Frontal cortex (tissue), 3 donors: ENCODE measurements at regions not wholly inside any gene's neighbourhood (a gene's known extent, or its start where the extent isn't known, plus 50 kb on each side); places are given as distances from the start of the nearest gene placed in this dataset.

Source experiments
- DNase-seq, 2 donors: peaks; one replicate each; pipeline ENCODE4 v3.0.0; 2012; ENCODE audit warnings: low spot score in 2 of 2
- FAIRE-seq: peaks from 2 replicates; lab custom pipeline; 2012; peaks lifted over from hg19 to GRCh38; lab: Jason Lieb, UNC
- donor health status: control.
- donor health status: control.
- donor health status: control.

DNA sequence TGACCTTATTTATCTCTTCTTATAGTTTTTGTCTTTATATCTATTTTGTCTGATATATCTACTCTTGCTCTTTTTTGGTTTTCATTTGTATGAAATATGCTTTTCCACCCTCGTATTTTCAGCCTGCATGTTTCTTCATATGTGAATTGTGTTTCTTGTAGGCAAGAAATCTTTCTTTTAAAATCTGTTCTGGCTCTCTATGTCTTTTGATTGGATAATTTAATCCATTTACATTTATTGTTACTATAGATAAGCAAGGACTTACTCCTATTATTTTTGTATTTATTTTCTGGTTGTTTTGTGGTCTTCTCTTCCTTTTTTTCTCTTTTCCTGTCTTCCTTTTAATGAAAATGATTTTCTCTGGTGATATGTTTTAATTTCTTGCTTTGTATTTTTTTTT lies 403.1 kb downstream of the DCAF12L2 start:
- DNase-seq = no peak
- no peak for FAIRE-seq

- FAIRE-seq (no peak), DNase-seq (no peak)
These were observed 400.7 kb downstream of the DCAF12L2 start for GRCh38 chrX:125765347-125765746.

DNA sequence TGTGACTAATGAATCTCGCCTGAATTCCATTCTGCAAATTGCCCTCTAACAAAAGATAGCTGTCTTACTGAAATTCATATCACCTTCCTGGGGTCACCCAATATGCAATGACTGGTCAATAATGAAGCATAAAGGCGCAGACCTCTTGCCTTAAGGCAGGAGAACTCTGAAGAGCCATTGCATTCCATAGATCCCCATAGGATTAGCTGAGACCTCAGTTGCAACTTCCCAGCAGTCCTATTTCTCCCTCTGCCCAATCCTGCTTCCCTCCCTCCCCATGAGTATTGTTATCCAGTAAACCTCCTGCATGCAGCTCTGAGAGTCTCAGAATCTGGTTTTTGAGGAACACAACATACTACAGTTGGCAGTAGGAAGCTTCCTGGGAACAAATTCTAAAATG lies 396.5 kb downstream of the DCAF12L2 start:
- FAIRE-seq (no peak), DNase-seq (no peak)

DNA sequence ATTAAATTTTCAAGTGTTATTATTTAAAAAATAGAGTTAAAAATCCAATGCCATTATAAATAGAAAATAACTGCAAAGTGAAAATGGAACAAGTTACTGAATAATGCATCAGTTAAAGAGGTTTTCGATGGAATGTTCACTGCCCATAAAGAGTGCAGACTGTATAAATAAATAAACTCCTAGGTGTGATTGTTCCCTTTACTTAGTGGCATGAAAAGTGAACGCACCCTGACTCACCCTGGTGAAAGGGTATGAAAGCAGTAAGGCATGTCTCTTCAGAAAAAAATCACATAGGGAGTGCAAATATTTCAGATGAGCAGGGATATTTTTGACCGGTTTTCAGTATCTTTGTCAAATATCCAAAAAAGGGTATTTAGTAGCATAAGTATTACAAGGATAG lies 387.8 kb downstream of the DCAF12L2 start:
- FAIRE-seq (no peak), DNase-seq (no peak)

- DNase-seq (no peak), FAIRE-seq (no peak)
These were observed 383.9 kb downstream of the DCAF12L2 start for GRCh38 chrX:125782184-125782583.

DNA sequence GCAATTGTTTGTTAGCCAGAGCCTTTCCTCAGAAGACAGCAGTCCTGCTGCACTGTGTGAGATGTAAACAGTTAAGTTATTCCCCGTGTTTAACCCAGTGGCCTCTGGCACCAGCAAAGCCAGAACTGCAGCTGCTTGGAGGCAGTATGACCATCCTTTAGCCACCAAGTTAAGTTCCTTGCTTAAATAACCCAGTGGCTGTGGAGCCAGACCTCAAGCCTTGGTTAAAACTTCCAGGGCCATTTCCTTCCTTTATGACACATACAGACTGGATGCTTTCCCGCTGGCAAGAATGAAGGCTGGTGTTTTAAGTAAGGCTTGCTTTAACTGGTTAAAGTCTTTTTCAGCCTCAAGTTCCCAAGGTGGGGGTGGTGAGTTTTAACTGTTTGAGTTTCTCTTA lies 379.8 kb downstream of the DCAF12L2 start:
- FAIRE-seq (no peak), DNase-seq (no peak)

GRCh38 chrX:125791787-125792186 lies 374.3 kb downstream of the DCAF12L2 start:
- FAIRE-seq (no peak), DNase-seq (no peak)

DNA sequence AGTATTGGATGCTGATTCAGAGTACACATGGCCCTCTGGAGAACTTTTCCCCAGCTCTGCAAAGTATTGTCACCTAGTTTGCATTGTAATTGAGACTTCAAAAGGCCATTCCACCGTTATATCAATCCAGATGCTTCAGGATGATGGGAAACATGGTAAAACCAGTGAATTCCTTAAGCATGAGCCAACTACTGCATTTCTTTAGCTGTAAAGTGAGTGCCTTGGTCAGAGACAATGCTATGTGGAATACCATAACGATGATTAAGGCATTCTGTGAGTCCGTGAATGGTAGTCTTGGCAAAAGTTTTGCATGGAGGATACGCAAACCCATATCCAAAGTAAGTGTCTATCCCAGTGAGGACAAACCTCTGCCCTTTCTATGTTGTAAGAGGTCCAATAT lies 355.2 kb downstream of the DCAF12L2 start:
- DNase-seq (no peak), FAIRE-seq (no peak)

DNA sequence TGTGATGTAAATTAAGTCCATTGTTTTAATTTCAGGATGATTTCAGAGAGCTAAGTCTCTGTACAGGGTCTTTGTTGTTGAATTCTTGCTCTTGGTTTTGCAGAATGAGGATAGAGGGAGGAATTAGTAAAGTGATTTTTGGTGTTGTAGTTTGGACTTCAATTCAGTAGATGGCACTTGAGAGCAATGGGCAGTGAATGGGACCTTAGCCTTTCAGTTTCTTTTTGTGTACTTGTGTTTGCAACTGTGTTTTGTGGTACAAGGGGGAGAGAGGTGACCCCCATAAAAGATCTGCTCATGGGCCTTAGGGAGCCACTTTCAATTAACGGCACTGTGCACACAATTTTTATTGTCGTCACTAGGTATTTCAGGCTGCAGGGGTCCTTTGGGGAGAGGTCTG lies 340.0 kb downstream of the DCAF12L2 start:
- DNase-seq (no peak), FAIRE-seq (no peak)

GRCh38 chrX:125826774-125827451 lies 339.2 kb downstream of the DCAF12L2 start:
- no peak for DNase-seq
- FAIRE-seq = no peak

DNA sequence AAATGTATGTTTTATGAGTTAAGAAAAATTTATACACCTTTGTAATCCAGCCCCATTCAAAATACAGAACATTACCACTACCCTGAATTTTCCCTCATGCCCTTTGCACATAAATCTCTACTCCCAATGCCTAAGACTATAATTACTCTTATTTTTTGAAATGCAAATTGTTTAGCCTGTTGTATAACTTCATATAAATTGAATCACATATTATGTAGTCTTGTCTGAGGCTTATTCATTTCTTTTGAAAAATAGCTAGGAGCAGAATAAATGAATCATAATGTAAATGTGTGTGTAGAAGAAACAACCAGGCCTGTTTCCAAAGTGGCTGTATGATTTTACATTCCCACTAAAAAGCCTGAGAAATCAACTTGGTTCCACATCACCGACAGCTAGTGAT lies 319.8 kb downstream of the DCAF12L2 start:
- FAIRE-seq (no peak), DNase-seq (no peak)

DNA sequence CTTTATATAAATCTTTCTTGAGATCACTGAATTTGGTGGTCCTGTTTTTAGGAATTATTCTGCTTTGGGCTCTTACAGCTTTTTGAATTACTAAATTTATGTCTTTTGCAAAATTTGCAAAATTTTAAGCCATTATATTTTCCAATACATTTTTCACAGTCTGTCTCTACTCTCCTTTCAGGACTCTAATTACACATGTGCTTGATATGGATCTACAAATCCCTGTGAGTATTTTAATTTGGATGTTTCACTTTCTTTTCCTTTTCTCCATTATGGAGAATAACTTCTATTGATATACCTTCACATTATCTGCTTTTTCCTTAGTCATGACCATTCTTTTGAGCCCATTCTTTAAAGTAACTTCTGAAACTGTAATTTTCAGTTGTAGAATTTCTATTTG lies 315.4 kb downstream of the DCAF12L2 start:
- DNase-seq = no peak
- no peak for FAIRE-seq

DNA sequence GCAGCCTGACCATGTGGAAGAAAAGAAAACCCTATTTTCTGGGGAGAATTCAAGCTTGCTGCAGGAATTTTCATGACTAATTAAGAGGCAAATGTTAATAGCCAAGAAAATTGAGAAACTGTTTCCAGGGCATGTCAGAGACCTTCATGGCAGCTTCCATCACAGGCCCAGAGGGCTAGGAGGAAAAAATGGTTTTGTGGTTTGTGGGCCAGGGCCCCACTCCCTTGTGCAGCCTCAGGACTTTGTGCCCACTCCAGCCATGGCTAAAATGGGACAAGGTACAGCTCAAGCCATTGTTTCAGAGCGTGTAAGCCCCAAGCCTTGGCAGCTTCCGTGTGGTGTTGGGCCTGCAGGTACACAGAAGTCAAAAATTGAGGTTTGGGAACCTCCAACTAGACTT lies 282.9 kb downstream of the DCAF12L2 start:
- FAIRE-seq = no peak
- DNase-seq = no peak

DNA sequence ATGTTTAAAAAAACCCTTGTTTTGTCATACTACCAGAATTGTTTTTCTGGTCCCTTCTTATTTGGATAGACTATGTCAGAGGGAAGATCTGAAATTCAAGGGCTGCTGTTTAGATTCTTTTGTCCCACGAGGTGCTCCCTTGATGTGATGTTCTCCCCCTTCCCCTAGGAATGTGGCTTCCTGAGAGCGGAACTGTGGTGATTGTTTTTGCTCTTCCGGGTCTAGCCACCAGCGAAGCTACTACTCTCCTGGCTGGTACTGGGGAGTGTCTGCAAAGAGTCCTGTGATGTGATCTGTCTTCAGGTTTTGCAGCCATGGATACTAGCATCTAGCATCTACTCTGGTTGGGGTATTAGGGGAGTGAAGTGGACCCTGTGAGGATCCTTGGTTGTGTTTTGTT lies 271.1 kb downstream of the DCAF12L2 start:
- DNase-seq (no peak), FAIRE-seq (no peak)

GRCh38 chrX:125895518-125895917 lies 270.6 kb downstream of the DCAF12L2 start:
- no peak for FAIRE-seq

DNA sequence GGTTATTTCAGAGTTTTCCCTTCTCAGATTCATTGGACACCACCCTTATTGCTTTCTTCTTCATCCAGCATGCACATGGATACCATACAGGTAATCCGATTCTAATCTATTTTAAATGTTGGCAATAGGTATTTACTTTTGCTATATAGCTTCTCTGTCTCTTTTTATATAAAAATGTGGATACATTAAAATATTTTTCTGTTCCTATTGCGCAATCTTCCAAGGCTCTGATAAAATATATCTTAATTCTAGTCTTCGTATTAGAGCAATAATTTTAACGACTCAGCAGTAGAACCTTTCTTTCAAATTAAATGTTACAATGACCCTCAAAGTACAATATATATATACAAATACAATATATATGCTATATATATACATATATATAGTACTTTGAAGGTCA lies 239.8 kb downstream of the DCAF12L2 start:
- FAIRE-seq (no peak), DNase-seq (no peak)

More at GRCh38 chrX:125895518-125895917, 270.6 kb downstream of the DCAF12L2 start:
- no peak for DNase-seq

DNA sequence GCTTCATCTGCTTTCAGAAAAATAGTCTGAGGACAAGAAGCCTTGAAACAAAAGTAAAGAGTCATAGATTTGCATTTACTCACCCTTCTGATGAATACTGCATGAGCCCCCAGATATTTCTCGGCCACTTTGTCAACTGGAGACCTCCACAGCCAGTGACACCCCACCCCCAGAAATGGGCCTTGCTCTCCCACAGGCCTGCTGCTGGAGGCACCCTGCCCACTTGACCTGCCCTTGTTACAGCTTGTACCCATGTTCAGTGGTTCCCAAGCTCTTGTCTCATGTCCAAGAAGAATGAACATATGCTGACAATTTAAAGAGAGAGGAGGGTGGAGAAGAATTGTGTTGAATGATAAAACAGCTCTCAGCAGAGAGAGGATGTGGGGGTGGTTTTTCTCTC lies 225.1 kb downstream of the DCAF12L2 start:
- DNase-seq (no peak), FAIRE-seq (no peak)

DNA sequence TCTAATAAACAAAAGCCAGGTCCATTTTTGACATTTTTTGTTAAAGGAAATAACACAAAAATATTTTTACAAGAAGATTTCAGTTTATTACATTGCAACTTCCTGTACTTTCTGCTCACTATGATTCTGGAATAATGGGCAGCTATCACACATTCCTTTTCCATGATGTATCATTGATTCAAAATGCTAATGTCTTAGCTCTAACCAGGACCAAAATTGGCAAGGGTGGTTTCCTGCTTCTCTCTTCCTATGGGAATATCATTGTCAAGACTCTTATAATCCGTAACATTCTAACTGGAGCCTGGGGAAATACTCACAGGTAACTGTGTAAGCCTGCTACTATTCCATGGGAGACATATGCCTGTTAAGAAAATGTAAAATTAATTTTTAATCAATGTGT lies 218.6 kb downstream of the DCAF12L2 start:
- no peak for DNase-seq
- no peak for FAIRE-seq

DNA sequence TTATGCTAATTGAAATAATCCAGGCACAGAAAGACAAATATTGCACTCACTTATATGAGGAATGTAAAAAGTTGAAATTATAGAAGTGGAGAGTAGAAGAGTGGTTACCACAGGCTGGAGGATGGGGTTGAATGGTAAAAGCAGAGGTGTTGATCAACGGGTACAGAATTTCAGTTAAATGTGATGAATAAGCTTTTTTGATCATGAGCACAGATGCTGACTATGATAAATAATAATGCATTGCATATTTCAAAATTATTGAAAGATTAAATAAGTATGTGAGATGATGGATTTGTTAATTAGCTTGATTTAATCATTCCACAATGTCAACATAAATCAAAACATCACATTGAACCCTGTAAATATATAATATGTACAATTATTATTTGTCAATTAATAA lies 213.1 kb downstream of the DCAF12L2 start:
- no peak for DNase-seq
- no peak for FAIRE-seq

DNA sequence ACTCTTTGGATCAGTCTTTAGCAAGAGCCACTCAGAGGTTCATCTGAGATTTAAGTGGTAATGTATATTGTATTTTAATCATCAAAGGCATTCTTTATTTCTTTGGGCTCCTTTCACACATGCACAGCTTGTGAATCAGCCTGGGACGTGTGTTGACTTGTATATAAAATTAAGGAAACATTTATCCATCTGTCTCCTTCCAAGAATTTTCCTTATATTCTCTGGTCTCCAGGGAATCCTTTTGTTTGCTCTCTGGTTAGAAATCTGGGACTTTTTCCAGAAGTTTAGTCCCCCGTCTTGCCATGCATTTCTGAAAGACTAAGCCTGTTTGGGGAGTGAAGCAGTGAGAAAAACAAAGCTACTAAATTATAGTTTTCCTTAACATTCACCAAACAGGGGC lies 212.3 kb downstream of the DCAF12L2 start:
- FAIRE-seq (no peak), DNase-seq (no peak)

- FAIRE-seq (no peak), DNase-seq (no peak)
These were observed 211.9 kb downstream of the DCAF12L2 start for GRCh38 chrX:125954236-125954635.

- no peak for DNase-seq
- no peak for FAIRE-seq
These were observed 188.2 kb downstream of the DCAF12L2 start for GRCh38 chrX:125977851-125978250.
